Panc1 (cell line): ENCODE measurements at regions not wholly inside any gene's neighbourhood (a gene's known extent, or its start where the extent isn't known, plus 50 kb on each side); places are given as distances from the start of the nearest gene placed in this dataset.

Experiments used
- ATAC-seq: fragments of 200-7000 bp; cut with Tn5 transposase; 2 replicates; pipeline ENCODE4 v1.9.1; 2020; ENCODE audit warnings: mild to moderate bottlenecking, moderate library complexity
- BruUV-seq: library from RNA; stranded (reverse); fragments of 400-500 nt; replicated peaks from 2 replicates; lab custom pipeline; 2021; lab: Mats Ljungman, UMichigan
- CTCF ChIA-PET: fragments of 300-600 bp; sonication (Branson Sonifier 250); formaldehyde crosslinking; loops from one replicate; lab custom pipeline; 2022; ENCODE audit warnings: antibody characterized with exemption; lab: Charles Lee
- POLR2A ChIA-PET: fragments of 300-600 bp; sonication (Branson Sonifier 250); formaldehyde crosslinking; loops from one replicate; lab custom pipeline; 2022; ENCODE audit warnings: antibody characterized with exemption; lab: Charles Lee
- DNase-seq: peaks from one replicate; pipeline ENCODE4 v3.0.0-alpha.2; 2010; ENCODE audit warnings: low read depth, low spot score
- H3K27ac ChIP-seq: 2 replicates; pipeline ENCODE4 v1.5.1; 2011; ENCODE audit warnings: mild to moderate bottlenecking, low read length, inconsistent platforms
- H3K27me3 ChIP-seq: fragments of 200-500 bp; sonication (Bioruptor generic); 2 replicates; pipeline ENCODE4 v1.6.0; 2014; ENCODE audit warnings: low read length, inconsistent platforms; ENCODE audit not compliant: control insufficient read depth, insufficient read depth
- H3K36me3 ChIP-seq: fragments of 200-500 bp; sonication (Bioruptor generic); 2 replicates; pipeline ENCODE4 v1.5.1; 2014; ENCODE audit warnings: inconsistent platforms, mild to moderate bottlenecking, low read length, moderate library complexity; ENCODE audit not compliant: control insufficient read depth, insufficient read depth
- H3K4me1 ChIP-seq: 2 replicates; pipeline ENCODE4 v1.5.1; 2011; ENCODE audit warnings: inconsistent platforms, mild to moderate bottlenecking, low read length, moderate library complexity; ENCODE audit not compliant: control insufficient read depth, insufficient read depth
- H3K4me3 ChIP-seq, 2 experiments: 2 replicates each; pipeline ENCODE4 v1.5.1; 2011 to 2012; ENCODE audit warnings: low read depth in 2 of 2, low read length in 2 of 2, mild to moderate bottlenecking in 2 of 2, inconsistent platforms in 1 of 2, moderate library complexity in 1 of 2
- H3K9me3 ChIP-seq: fragments of 200-500 bp; sonication (Bioruptor generic); 2 replicates; pipeline ENCODE4 v1.5.1; 2014; ENCODE audit warnings: low read depth, mild to moderate bottlenecking, inconsistent platforms, low read length, moderate library complexity; ENCODE audit not compliant: control insufficient read depth, insufficient read depth
- CTCF ChIP-seq: fragments of 450-650 bp; IDR thresholded peaks from 2 replicates; pipeline ENCODE4 v1.5.1; 2017; ENCODE audit warnings: mild to moderate bottlenecking
- POLR2AphosphoS5 ChIP-seq: IDR thresholded peaks from 2 replicates; pipeline ENCODE4 v1.6.1; 2012; ENCODE audit warnings: mild to moderate bottlenecking, low read depth, low read length, moderate library complexity
- REST ChIP-seq, 2 experiments: IDR thresholded peaks; 2 replicates each; pipeline ENCODE4 v1.6.1; 2011 to 2012; ENCODE audit warnings: low read depth in 2 of 2, control low read depth in 1 of 2, low read length in 1 of 2, mild to moderate bottlenecking in 1 of 2, moderate library complexity in 1 of 2; ENCODE audit not compliant: insufficient read depth in 1 of 2
- SIN3A ChIP-seq: IDR thresholded peaks from 2 replicates; pipeline ENCODE4 v1.6.1; 2012; ENCODE audit warnings: low read depth, mild to moderate bottlenecking, low read length, moderate library complexity, borderline replicate concordance; ENCODE audit not compliant: insufficient read depth
- TCF7L2 ChIP-seq: IDR thresholded peaks from 2 replicates; pipeline ENCODE4 v1.6.1; 2011; ENCODE audit warnings: mild to moderate bottlenecking, low read depth, low read length, inconsistent platforms
- in situ Hi-C: cut with HindIII; loops from 2 replicates; pipeline ENCODE4 v1.10.0; 2016; ENCODE audit warnings: low sequenced_read_pairs, low pct_unique_long_range_greater_than_20kb
- intact Hi-C: fragments of 100-400 bp; cut with micrococcal nuclease; formaldehyde crosslinking; loops from one replicate; pipeline ENCODE4 v1.10.0; 2022; ENCODE audit not compliant: unreplicated experiment

GRCh38 chr17:63222655-63223054, 223.5 kb downstream of the CYB561 start:
- intact Hi-C loops (no loop called here), in situ Hi-C loops (no loop called here)
- ChIA-PET CTCF (no interaction called here), POLR2A (no interaction called here)
- BruUV-seq, result no TSS peak
- H3K27ac ChIP-seq, result no peak overlapping the region
- DNase-seq (no peak), ATAC-seq (no peak)
- H3K36me3 ChIP-seq, result no peaks in the 10 kb centered on the region
- no peaks in the 10 kb centered on the region for H3K9me3 ChIP-seq
- no peak for TF ChIP-seq POLR2AphosphoS5
- TF ChIP-seq CTCF, result no peak
- TF ChIP-seq TCF7L2, result no peak
- no peak for TF ChIP-seq REST (IDR thresholded peaks at IDR 0.05; ENCODE audit: insufficient read depth in 1 of 2, low read depth in 2 of 2, low read length in 1 of 2)
- TF ChIP-seq SIN3A, result no peak
- no peak overlapping the region for H3K4me3 ChIP-seq
- no peaks in the 10 kb centered on the region for H3K4me1 ChIP-seq
- no peaks in the 10 kb centered on the region for H3K27me3 ChIP-seq

GRCh38 chr17:63223212-63223911, 222.7 kb downstream of the CYB561 start:
- CTCF ChIA-PET, result no interaction called here
- H3K4me3 ChIP-seq, result no peak overlapping the region
- DNase-seq (no peak), ATAC-seq (peak; percentile 73)
- no peak for TF ChIP-seq SIN3A
- TF ChIP-seq TCF7L2, result no peak
- TF ChIP-seq CTCF, result no peak
- no peak for TF ChIP-seq REST (IDR thresholded peaks at IDR 0.05; ENCODE audit: insufficient read depth in 1 of 2, low read depth in 2 of 2, low read length in 1 of 2)
- no peak for TF ChIP-seq POLR2AphosphoS5
- no peaks in the 10 kb centered on the region for H3K9me3 ChIP-seq
- intact Hi-C loops, result no loop called here
- POLR2A ChIA-PET, result no interaction called here
- H3K27ac ChIP-seq, result no peak overlapping the region
- H3K36me3 ChIP-seq, result no peaks in the 10 kb centered on the region
- H3K4me1 ChIP-seq, result no peaks in the 10 kb centered on the region
- no TSS peak for BruUV-seq
- in situ Hi-C loops, result no loop called here
- no peaks in the 10 kb centered on the region for H3K27me3 ChIP-seq
